Kidney tubule cell (primary cell): ENCODE measurements at regions not wholly inside any gene's neighbourhood (a gene's known extent, or its start where the extent isn't known, plus 50 kb on each side); places are given as distances from the start of the nearest gene placed in this dataset.

Experiments used
- DNase-seq: peaks from one replicate; pipeline ENCODE4 v3.0.0-alpha.2; 2018; ENCODE audit warnings: low spot score

GRCh38 chr13:111645598-111646455 lies 325.4 kb downstream of the TEX29 start:
- DNase-seq: no peak

GRCh38 chr13:111646456-111646855 lies 326.0 kb downstream of the TEX29 start:
- DNase-seq: no peak

GRCh38 chr13:111648885-111649284 lies 328.4 kb downstream of the TEX29 start:
- DNase-seq: no peak

GRCh38 chr13:111650626-111651025 lies 330.2 kb downstream of the TEX29 start:
- DNase-seq: no peak

GRCh38 chr13:111652676-111653075 lies 332.2 kb downstream of the TEX29 start:
- no peak for DNase-seq

- DNase-seq: no peak
These were observed 334.1 kb downstream of the TEX29 start for GRCh38 chr13:111654531-111654930.

- DNase-seq: no peak
These were observed 336.0 kb downstream of the TEX29 start for GRCh38 chr13:111656439-111656838.

- DNase-seq: no peak
These were observed 336.6 kb downstream of the TEX29 start for GRCh38 chr13:111657013-111657412.

GRCh38 chr13:111658145-111659100 lies 338.0 kb downstream of the TEX29 start:
- peak; percentile 7 for DNase-seq

- peak; percentile 44 for DNase-seq
These were observed 338.9 kb downstream of the TEX29 start for GRCh38 chr13:111659219-111659775.

- DNase-seq: no peak
These were observed 339.4 kb downstream of the TEX29 start for GRCh38 chr13:111659842-111660241.

- DNase-seq: no peak
These were observed 340.6 kb downstream of the TEX29 start for GRCh38 chr13:111661052-111661451.

GRCh38 chr13:111661776-111662175 lies 341.3 kb downstream of the TEX29 start:
- DNase-seq: no peak

GRCh38 chr13:111662451-111662850 lies 342.0 kb downstream of the TEX29 start:
- no peak for DNase-seq

- no peak for DNase-seq
These were observed 342.5 kb downstream of the TEX29 start for GRCh38 chr13:111662895-111663294.

GRCh38 chr13:111663505-111663904 lies 343.1 kb downstream of the TEX29 start:
- no peak for DNase-seq

GRCh38 chr13:111663953-111664421 lies 343.5 kb downstream of the TEX29 start:
- no peak for DNase-seq

- DNase-seq: no peak
These were observed 344.3 kb downstream of the TEX29 start for GRCh38 chr13:111664696-111665095.

- no peak for DNase-seq
These were observed 345.3 kb downstream of the TEX29 start for GRCh38 chr13:111665691-111666095.

- no peak for DNase-seq
These were observed 345.8 kb downstream of the TEX29 start for GRCh38 chr13:111666164-111666776.

- DNase-seq: no peak
These were observed 347.3 kb downstream of the TEX29 start for GRCh38 chr13:111667757-111668156.

GRCh38 chr13:111668451-111668850 lies 348.0 kb downstream of the TEX29 start:
- DNase-seq: no peak
